ENCODE measurements at regions not wholly inside any gene's neighbourhood (a gene's known extent, or its start where the extent isn't known, plus 50 kb on each side); places are given as distances from the start of the nearest gene placed in this dataset.

DNA sequence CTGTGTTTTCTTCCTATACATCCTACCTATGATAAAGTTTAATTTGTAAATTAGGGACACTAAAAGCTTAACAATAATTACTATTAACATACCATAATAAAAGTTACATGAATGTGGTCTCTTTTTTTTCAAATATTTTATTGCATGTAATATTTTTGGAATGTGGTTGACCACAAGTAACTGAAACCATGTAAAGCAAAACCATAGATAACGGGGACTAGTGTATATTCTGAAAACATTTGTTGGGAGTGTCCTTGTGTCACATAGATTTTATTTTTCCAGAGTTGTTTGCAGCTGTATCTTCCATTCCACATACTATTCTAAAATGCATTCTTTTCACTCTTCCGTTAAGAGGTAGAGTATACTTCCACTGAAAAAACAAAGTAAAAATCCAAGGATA lies 200.4 kb downstream of the KIF18A start:
- FAIRE-seq: no peak

DNA sequence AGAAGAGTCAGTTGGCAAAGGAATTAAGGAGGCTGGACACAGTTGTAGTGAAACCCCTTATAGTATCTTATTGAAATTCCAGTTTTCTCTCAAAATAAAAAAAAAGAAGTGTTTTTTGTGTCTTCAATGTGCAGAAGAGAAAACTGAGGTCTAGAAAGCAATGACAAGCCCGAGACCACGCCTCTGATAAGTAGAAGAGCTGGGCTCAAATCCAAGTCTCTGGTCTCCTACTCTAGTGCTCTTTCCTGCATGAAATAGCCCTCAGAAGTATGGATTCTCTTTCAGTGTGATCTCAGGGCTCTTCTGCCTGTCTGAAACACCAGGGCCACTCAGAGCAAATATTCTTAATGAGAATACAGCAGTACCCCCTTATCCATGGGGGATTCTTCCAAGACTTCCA lies 200.9 kb downstream of the KIF18A start:
- no peak for DNase-seq (ENCODE audit: insufficient read length, low spot score)
- no peak for FAIRE-seq

More for the DNA sequence above, 200.4 kb downstream of the KIF18A start:
- DNase-seq (ENCODE audit: insufficient read length, low spot score): no peak

DNA sequence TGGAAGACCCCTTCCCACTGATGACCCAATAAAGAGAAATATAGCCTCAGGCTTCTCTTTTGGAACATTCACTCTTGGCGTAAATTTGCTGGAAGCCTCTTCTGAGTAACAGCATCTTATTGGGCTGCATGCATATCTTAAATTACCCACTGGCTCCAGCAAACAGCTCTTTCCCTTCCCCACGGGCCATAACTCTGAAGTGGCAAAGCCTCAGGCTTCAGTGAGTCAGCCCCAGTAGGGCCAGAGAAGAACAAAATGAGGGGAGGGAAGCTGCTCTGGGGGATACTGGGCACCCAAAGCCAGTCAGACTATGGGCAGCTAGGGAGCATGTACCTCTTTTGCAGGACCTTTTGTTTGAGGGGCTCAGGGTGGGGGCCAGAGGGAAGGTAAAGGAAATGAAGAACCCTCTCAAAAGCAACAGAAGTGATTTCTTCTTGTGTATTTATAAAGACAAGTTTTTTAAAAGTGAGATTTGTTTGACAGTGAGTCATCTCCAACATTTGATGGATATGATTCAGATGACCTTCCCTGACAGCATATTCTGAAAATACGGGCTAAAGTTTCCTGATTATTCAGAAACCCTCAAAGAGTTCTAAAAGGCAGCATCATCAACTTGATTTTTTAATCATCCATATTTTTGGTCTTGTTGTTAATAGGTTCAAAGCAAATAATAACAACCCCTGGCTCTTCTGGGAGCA lies 203.4 kb downstream of the KIF18A start:
- FAIRE-seq (no peak), DNase-seq (ENCODE audit: insufficient read length, low spot score) (peak; percentile 27)

GRCh38 chr11:27902981-27903624 lies 202.8 kb upstream of the BDNF start:
- FAIRE-seq: no peak
- DNase-seq (ENCODE audit: insufficient read length, low spot score): no peak

DNA sequence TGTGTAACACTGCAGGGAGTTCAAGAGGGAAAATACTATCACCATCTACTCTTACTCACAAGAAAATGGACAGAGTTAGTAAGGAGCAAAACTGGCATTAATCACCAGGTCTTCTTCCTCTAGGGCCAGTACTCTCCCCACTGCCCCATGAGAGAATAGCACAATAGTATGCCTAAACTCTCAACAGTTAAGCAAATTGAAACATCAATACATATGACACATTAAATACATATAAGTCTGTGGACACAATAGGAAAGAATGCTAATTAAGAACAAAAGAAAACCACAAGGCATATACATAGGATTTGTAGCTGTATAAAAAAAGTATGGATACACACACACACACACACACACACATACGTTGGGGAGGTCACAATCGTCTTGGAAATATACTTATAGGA lies 197.9 kb upstream of the BDNF start:
- FAIRE-seq (no peak), DNase-seq (ENCODE audit: insufficient read length, low spot score) (no peak)

GRCh38 chr11:27896096-27896495 lies 195.8 kb upstream of the BDNF start:
- no peak for DNase-seq (ENCODE audit: insufficient read length, low spot score)
- FAIRE-seq: no peak

- DNase-seq (ENCODE audit: insufficient read length, low spot score) (no peak), FAIRE-seq (no peak)
Observed at GRCh38 chr11:27894552-27894951, 194.3 kb upstream of the BDNF start.

- FAIRE-seq (no peak), DNase-seq (ENCODE audit: insufficient read length, low spot score) (no peak)
Observed at GRCh38 chr11:27886857-27887256, 186.6 kb upstream of the BDNF start.

DNA sequence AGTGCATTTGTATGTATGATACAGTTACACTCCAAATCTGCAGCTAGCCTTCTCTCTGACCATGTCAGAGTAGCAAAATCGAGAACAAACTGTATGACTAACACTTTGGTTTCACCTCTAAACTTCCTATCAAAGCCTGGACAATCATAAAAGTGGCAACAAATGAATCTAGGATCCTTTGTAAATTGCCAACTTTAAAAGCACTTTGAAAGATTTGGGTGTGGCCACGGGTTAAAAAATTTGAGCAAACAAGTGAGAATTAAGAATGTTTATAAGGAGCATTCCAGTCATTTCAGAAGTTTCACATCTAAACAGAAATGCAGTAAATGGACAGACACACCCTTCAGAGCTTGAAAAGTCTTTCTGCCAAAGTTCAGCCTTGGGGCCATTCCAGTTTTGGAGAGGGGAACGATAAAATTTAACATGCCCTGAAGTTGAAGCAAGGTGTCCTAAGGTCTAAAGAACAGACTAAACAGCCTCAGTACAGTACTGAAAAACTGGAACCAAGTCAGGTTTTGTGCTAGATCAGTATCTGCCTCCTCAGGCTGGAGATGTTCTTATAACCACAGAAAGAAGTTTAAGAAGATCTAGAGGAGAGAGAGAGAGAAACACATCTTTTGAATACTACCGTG lies 181.9 kb upstream of the BDNF start:
- DNase-seq (ENCODE audit: insufficient read length, low spot score) (no peak), FAIRE-seq (no peak)

DNA sequence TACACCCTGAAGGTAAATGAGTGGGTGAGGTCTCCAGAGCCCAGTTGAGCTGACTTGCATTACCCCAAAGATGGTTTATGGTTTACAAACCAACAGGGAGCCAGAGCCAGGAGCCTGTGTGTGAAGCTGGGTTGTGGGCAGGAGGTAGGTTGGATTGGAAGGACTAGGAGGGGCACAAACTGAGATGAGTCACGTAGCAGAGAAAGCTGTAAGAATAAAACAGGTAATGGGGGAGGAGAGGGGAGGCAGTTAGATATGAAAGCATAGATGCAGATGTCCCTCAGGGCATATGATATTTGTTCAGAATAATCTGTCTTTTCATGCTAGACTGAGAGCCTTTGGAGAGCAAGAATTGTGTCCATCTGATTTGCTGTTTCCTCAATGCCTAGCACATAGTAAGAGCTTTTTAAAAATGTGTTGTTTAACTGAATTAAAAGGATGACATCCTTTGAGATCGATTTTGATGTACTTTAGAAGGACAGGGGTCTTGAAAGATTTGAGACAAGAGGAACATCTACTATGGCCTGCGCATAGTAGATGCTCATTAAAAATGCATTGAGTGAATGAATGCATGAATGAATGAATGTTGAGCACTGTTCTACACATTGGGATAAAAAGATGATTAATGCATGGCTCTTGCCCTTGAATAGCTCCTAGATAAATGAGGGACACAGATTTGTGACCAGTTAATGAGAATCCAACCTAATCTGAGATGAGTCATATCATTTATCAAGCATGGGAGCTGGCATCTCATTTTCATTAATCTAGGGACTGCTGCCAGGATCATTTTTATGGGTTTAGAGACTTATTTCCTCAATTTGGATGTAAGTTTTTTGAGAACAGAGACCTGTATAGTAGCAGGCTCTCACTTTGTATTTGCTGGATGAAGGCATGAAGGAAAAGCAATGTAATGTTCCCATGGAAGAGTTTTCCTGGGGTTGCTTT lies 175.8 kb upstream of the BDNF start:
- DNase-seq (ENCODE audit: insufficient read length, low spot score) (no peak), FAIRE-seq (no peak)

DNA sequence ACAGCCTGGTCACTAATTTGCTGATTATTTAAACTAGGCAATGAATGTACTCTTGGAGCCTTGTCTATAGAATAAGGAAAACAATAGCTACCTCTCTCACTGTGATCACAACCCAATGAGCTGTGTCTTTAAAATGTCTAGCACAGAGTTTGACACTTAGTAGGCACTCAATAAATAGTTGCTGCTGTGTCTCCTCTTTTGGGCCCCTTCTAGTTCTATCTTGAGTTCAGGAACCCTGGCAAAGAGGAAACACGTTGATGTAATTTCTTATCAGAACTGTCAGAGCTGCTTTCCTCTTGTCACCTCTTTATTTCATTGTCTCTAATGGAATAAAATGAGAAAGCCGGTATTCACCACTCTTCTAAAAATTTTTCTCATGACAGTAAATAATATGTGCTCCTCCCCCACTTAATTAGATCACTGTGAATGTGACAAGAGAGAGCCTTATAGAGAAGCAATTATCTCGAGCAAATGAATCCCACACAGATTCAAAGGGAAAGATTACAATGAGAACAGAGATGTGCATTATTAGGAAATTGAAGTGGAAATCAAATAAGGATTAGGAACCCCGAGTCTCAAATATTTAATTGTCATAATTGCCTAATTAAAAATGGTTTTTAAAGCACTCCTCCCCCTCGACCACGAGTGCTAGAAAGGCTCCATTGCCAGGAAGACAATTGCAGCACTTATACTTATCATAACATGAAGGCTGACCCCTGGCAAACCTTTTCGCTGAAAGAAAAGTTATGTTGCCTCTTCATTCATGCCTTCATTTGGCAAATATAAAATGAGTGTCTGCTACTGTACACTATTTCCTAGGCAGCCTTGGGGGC lies 175.0 kb upstream of the BDNF start:
- no peak for FAIRE-seq
- DNase-seq (ENCODE audit: insufficient read length, low spot score): no peak

DNA sequence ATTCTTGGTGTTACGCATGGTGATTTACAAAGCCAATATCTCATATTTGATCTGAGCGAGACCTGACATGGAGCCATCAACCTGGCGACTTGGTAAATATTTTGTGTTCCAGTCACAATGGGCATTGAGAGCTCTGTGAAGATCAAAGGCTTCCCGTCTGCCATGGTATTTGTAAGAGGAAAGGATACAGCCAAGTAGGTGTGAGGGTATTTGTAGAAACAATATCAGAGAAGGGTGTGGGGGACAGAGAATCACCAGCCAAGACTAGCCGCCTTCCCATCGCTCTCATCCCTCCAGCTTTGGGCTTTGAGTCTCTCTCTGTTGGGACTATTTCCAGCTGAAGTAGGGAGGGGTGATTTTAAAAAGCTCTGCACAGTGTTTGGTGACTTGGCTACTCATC lies 173.4 kb upstream of the BDNF start:
- DNase-seq (ENCODE audit: insufficient read length, low spot score): no peak
- no peak for FAIRE-seq

DNA sequence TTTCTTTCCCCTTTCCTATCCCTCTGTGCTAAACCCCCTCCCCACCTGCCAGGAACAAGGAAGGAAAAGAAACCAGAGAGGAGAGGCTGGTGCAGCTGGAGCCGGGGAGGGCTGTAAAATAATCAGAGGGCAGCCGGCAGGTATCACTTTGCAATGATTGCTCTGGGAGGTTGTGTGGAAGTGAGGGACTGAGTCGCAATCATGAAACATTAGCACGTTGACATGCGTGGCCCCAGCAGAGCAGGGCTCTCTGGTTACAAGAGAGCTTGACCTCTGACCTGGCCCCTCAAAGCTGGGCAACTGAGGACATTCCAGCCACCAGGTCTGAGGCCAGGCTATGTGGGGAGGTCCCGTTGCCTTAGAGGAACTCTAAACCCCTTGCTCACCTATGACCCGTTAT lies 170.8 kb upstream of the BDNF start:
- DNase-seq (ENCODE audit: insufficient read length, low spot score) (no peak), FAIRE-seq (no peak)

GRCh38 chr11:27869701-27870100 lies 169.4 kb upstream of the BDNF start:
- FAIRE-seq: no peak

GRCh38 chr11:27868709-27869108 lies 168.5 kb upstream of the BDNF start:
- no peak for DNase-seq (ENCODE audit: insufficient read length, low spot score)
- FAIRE-seq: no peak

More at GRCh38 chr11:27869701-27870100, 169.4 kb upstream of the BDNF start:
- no peak for DNase-seq (ENCODE audit: insufficient read length, low spot score)

GRCh38 chr11:27868226-27868625 lies 168.0 kb upstream of the BDNF start:
- no peak for FAIRE-seq
- DNase-seq (ENCODE audit: insufficient read length, low spot score): no peak

GRCh38 chr11:27865105-27865504 lies 164.8 kb upstream of the BDNF start:
- DNase-seq (ENCODE audit: insufficient read length, low spot score) (no peak), FAIRE-seq (no peak)

DNA sequence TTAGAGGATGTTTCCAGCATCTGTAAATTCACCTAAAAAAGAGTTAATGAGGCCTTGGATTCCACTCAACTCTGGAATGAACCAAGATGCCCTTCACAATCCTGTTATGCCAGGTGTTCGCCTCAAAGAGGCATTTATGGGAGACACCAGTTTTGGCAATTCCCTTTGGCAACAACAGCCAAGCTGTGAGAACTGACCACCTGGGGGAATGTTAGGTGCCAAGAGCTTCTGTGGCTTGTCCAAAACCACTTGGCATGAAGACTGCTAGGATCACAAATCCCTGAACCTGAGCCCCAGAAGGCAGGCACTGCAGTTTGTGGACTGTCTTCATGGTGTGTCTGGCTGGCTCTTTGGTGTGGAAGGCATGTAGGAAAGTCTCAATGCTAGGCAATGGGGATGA lies 164.4 kb upstream of the BDNF start:
- DNase-seq (ENCODE audit: insufficient read length, low spot score) (no peak), FAIRE-seq (no peak)

GRCh38 chr11:27864091-27864491 lies 163.8 kb upstream of the BDNF start:
- FAIRE-seq (no peak), DNase-seq (ENCODE audit: insufficient read length, low spot score) (no peak)

DNA sequence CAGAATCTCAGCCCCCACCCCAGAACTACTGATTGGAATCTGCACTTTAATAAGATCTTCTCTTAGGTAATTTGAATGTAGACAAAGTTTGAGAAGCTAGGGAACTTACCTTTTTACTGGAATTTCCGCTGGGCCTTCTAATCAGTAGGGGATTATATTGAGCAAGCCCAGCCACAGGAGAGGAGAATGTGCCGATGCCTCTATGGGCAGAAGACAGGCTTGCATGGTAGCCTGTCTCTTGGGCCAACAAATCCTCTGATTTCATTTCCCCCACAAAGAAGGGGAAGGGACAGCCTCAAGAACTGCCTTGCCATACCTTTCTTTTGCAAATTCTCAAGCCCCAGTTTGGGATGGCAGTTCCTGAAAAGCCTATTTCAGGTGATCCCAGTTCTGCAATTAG lies 163.4 kb upstream of the BDNF start:
- DNase-seq (ENCODE audit: insufficient read length, low spot score) (no peak), FAIRE-seq (no peak)
